Activated T-cell treated with anti-CD3 and anti-CD28 coated beads for 24 hours (primary cell): ENCODE measurements at regions not wholly inside any gene's neighbourhood (a gene's known extent, or its start where the extent isn't known, plus 50 kb on each side); places are given as distances from the start of the nearest gene placed in this dataset.

Source experiments
- DNase-seq: peaks from one replicate; pipeline ENCODE4 v3.0.0-alpha.2; 2020; ENCODE audit warnings: low read depth

- DNase-seq, result no peak
These were observed 107.1 kb upstream of the TSHZ2 start for GRCh38 chr20:52864916-52865605.

- no peak for DNase-seq
These were observed 112.8 kb upstream of the TSHZ2 start for GRCh38 chr20:52859156-52859876.

DNA sequence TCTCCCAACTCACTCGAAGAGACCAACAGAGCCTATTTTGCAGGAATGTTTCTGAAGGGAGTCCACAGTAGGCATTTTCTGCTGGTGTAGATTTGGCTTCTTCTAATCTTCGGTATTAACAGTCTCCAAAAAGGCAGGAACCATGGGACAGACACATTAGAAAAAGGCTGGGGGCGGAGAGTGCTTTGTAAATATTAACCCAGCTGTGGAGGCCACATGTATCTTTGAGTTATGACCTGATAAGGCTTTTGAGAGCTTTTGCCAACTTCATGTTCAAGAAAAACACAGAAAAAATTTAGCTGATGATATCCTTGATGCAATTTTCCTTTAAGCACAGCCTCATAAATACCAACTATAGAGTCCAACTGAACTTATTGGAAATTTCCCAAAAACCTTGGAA is 119.4 kb upstream of the TSHZ2 start:
- DNase-seq, result no peak

GRCh38 chr20:52847731-52848359 is 124.3 kb upstream of the TSHZ2 start:
- DNase-seq, result no peak

GRCh38 chr20:52847029-52847660 is 125.0 kb upstream of the TSHZ2 start:
- DNase-seq, result no peak

DNA sequence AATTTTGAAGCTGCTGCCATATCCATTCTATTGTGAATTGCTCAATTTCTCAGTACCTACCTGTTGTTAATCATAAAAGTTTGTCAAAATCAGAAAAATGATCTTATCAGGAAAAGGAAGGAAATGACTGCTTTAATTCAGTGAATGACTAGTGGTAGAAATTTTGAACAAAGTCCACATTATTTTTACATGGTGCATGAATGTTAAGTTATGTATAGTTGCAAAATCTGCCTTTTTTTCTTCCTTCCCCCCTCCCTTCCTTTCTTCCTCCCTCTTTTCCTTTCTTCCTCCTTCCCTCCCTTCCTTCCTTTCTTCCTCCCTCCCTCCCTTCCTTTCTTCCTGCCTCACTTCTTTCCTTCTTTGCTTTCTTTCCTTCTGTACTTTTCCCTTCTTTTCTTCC is 127.1 kb upstream of the TSHZ2 start:
- DNase-seq, result no peak

- DNase-seq, result no peak
These were observed 128.7 kb upstream of the TSHZ2 start for GRCh38 chr20:52843425-52843824.

GRCh38 chr20:52841003-52841402 is 131.2 kb upstream of the TSHZ2 start:
- no peak for DNase-seq

GRCh38 chr20:52840041-52840440 is 132.1 kb upstream of the TSHZ2 start:
- DNase-seq, result no peak

GRCh38 chr20:52838510-52839241 is 133.5 kb upstream of the TSHZ2 start:
- no peak for DNase-seq

DNA sequence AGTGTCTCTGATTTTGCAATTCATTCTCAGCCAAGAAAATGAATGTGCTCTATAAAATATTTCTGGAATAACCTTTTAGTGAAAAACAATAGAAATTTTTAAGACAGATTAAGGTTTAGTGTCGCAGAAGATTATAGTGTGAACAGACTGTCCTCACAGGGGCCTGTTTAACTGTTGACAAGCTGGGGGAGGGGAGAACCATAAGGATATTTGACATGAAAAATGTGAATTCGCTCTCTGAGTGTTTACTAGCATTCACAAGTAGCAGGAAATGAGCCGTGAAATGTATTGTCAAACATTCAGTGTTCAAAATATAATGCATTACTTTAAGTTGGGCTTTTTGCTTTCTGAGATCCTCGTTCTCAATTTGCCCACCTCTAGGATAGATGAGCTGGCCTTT is 134.8 kb upstream of the TSHZ2 start:
- no peak for DNase-seq

DNA sequence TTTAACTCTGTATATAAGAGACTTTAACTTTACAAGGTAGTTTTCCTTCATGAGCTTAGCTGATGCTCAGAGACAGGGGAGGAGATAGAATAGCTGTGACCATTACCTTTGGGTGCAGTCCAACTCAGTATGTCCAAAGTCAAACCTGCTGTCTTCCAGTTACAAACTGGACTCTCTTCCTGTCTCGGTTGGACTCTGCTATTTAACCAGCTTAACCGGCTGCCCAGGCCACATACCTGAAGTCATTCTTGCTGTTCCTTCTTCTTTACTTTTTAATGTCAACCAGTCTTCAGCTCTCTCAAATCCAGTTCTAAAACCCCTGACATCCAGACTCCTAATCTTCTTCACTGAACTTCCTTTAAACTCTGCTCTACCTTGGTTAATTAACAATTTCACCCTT is 138.3 kb upstream of the TSHZ2 start:
- no peak for DNase-seq

DNA sequence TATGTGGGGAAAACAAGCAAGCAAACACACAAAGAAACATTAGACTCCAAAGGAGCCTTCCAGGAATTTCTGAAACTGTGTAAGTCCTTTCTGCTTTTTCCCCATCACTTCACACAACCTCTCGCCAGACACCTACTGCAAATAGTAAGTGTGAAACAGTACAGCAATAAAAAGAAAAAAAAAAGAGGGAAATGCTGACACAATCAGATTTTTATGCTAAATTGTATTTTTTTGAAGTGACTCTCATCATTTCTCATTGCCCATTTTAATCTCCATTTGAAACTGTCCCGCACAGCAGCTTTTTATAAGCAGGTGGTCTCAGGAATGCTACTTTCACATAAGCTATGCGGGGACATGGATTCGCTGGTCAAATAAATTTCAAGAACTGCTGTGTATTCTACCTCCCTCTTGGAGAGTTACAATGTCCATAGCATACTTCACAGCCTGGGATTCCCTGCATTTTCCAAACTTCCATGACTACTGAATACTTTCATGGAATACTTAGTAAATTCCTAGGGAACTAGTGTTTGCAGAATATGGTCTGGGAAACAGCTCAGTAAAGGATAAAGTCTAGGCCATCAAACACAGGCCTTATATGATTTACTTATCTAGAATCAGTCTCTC is 139.9 kb upstream of the TSHZ2 start:
- no peak for DNase-seq

DNA sequence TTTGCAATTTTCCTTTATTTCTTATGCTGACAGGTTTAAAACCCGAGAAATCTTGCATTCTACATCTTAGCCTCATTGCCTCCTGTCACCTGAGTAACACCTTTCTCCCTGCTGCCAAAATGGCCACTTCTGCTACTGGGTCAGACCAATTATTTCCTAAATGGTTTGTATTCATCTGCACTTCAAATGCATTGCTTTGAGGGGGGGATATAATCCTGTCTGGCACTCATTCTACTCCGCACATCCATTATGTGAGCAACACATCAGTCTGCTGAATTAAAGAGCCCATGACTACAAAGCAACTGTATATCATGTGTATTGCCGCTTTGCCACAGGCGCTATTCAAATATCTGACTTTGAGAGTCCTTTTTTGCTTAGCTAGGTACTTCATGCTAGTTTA is 141.6 kb upstream of the TSHZ2 start:
- DNase-seq, result no peak

GRCh38 chr20:52829111-52829510 is 143.0 kb upstream of the TSHZ2 start:
- no peak for DNase-seq

GRCh38 chr20:52828199-52828598 is 144.0 kb upstream of the TSHZ2 start:
- DNase-seq, result no peak

- DNase-seq, result no peak
These were observed 145.4 kb upstream of the TSHZ2 start for GRCh38 chr20:52826722-52827121.

- DNase-seq, result no peak
These were observed 145.8 kb upstream of the TSHZ2 start for GRCh38 chr20:52826321-52826720.

GRCh38 chr20:52824494-52825216 is 147.5 kb upstream of the TSHZ2 start:
- DNase-seq, result no peak

- no peak for DNase-seq
These were observed 148.9 kb upstream of the TSHZ2 start for GRCh38 chr20:52823303-52823702.

DNA sequence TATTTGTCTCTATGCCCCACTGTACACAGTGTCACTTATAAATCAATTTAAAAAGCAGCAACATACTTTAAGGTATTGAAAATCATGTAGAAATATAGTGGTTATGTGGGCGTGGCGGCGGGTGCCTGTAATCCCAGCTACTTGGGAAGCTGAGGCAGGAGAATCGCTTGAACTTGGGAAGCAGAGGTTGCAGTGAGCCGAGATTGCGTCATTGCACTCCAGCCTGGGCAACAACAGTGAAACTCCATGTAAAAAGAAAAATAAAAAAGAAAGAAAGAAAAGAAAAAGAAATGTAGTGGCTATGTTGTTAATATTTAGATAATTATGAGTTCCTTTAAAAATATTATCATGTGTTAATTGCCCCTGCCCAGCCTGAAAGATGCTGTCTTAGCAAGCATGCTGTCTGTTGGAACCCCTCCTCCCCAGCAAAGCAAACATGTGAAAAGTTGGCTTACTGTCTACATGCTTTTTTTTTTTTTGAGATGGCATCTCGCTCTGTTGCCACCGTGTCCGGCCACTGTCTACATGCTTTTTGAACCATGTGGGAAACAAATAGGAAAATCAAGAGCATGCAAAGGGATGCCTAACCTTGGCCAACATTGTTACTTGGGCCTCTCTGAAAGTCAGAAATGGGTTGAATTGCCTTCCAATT is 151.4 kb upstream of the TSHZ2 start:
- DNase-seq, result no peak
